Mesothelial cell of epicardium (in vitro differentiated cells): ENCODE measurements at regions not wholly inside any gene's neighbourhood (a gene's known extent, or its start where the extent isn't known, plus 50 kb on each side); places are given as distances from the start of the nearest gene placed in this dataset.

ENCODE experiments used
- DNase-seq, 2 experiments: peaks; one replicate each; pipeline ENCODE4 v3.0.0; 2021; ENCODE audit warnings: low spot score in 2 of 2; ENCODE audit not compliant: unreplicated experiment in 2 of 2
- H3K27ac Mint-ChIP-seq: 2 replicates; pipeline ENCODE4 v1.8.0; 2021; ENCODE audit warnings: mixed read lengths
- H3K27me3 Mint-ChIP-seq: 2 replicates; pipeline ENCODE4 v1.8.0; 2021; ENCODE audit warnings: low read depth, mixed read lengths
- H3K36me3 Mint-ChIP-seq: 2 replicates; pipeline ENCODE4 v1.8.0; 2021; ENCODE audit warnings: mixed read lengths
- H3K4me1 Mint-ChIP-seq: 2 replicates; pipeline ENCODE4 v1.8.0; 2021; ENCODE audit warnings: mixed read lengths
- H3K4me3 Mint-ChIP-seq: 2 replicates; pipeline ENCODE4 v1.8.0; 2021; ENCODE audit warnings: mild to moderate bottlenecking, moderate library complexity, mixed read lengths
- H3K9me3 Mint-ChIP-seq: 2 replicates; pipeline ENCODE4 v1.8.0; 2021; ENCODE audit warnings: mixed read lengths
- TF ChIP-seq, protein P1 (sequence below): fragments of 200-600 bp; sonication (generic); IDR thresholded peaks from one replicate; pipeline ENCODE4 v1.5.0; 2021; ENCODE audit warnings: antibody characterized with exemption; ENCODE audit not compliant: unreplicated experiment

- Mint-ChIP-seq H3K27ac (no peak overlapping the region), H3K4me1 (peaks cover 3% of the 10 kb centered on the region), H3K4me3 (no peak overlapping the region), H3K27me3 (no peaks in the 10 kb centered on the region), H3K36me3 (no peaks in the 10 kb centered on the region), H3K9me3 (no peaks in the 10 kb centered on the region)
- DNase-seq, result no peak
- TF ChIP-seq, protein P1, sequence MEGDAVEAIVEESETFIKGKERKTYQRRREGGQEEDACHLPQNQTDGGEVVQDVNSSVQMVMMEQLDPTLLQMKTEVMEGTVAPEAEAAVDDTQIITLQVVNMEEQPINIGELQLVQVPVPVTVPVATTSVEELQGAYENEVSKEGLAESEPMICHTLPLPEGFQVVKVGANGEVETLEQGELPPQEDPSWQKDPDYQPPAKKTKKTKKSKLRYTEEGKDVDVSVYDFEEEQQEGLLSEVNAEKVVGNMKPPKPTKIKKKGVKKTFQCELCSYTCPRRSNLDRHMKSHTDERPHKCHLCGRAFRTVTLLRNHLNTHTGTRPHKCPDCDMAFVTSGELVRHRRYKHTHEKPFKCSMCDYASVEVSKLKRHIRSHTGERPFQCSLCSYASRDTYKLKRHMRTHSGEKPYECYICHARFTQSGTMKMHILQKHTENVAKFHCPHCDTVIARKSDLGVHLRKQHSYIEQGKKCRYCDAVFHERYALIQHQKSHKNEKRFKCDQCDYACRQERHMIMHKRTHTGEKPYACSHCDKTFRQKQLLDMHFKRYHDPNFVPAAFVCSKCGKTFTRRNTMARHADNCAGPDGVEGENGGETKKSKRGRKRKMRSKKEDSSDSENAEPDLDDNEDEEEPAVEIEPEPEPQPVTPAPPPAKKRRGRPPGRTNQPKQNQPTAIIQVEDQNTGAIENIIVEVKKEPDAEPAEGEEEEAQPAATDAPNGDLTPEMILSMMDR, result no peak
Measured at GRCh38 chr5:89123581-89123980, 240.6 kb upstream of the MEF2C start.

GRCh38 chr5:89120719-89121118, 237.7 kb upstream of the MEF2C start:
- TF ChIP-seq, protein P1, result no peak
- Mint-ChIP-seq H3K27ac (no peak overlapping the region), H3K4me3 (no peak overlapping the region), H3K36me3 (no peaks in the 10 kb centered on the region), H3K9me3 (no peaks in the 10 kb centered on the region), H3K4me1 (peaks cover 7% of the 10 kb centered on the region), H3K27me3 (no peaks in the 10 kb centered on the region)
- no peak for DNase-seq

GRCh38 chr5:89117124-89117644, 234.2 kb upstream of the MEF2C start:
- Mint-ChIP-seq H3K27ac (no peak overlapping the region), H3K36me3 (no peaks in the 10 kb centered on the region), H3K4me1 (peaks cover 7% of the 10 kb centered on the region), H3K9me3 (no peaks in the 10 kb centered on the region), H3K27me3 (no peaks in the 10 kb centered on the region), H3K4me3 (no peak overlapping the region)
- TF ChIP-seq, protein P1, result no peak
- no peak for DNase-seq

DNA sequence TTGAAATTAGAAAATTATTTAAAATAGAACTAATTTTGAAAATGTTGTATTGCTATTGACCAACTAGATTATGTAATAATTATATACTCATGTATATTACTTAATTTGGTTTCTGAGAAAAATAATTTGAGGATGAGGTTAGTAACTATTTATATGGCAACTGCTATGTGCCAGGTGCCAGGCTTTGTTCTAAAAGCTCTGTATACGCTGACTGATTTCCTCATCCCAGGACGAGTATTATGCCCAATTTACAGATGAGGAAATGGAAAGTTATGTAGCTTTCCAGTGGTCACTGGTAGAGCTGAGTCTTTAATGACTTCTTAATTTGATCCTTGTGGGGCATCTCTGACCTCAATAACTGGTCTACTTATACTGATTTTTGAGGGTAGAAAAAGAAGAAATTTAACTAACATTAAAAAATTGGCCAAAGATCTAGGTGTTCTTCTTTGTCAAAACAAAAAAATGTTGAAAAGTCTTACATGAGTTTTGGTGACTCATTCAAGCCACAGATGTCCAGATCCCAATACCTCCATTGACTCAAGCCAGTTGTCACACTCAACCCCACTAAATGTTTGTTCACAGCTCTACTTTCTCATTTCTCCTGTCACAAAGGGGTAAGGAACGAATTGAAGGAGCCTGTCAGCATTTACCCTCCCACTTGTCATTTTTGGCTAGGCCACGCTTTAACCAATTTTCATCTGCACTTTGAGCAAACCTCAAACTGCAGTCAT, 228.1 kb upstream of the MEF2C start:
- H3K4me3 Mint-ChIP-seq, result no peak overlapping the region
- no peak for DNase-seq
- no peak overlapping the region for H3K27ac Mint-ChIP-seq
- no peaks in the 10 kb centered on the region for H3K27me3 Mint-ChIP-seq
- TF ChIP-seq, protein P1, result no peak
- no peaks in the 10 kb centered on the region for H3K36me3 Mint-ChIP-seq
- peaks cover 15% of the 10 kb centered on the region for H3K9me3 Mint-ChIP-seq
- no peaks in the 10 kb centered on the region for H3K4me1 Mint-ChIP-seq

DNA sequence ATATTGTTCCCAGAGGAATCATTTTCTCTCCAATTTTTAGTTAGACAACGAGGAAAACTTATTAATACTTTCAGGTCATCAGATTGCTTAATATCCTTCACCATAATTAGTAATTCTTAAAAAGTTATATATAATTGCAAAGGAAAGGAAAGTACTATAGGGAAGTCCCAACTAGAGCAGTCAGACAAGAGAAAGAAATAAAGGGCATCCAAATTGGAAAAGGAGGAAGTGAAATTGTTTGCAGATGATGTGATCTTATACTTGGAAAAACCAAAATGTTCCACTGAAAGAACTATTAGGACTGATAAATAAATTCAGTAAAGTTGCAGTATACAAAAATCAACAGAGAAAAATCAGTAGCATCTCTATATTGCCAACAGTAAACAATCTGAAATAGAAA, 223.5 kb upstream of the MEF2C start:
- no peaks in the 10 kb centered on the region for H3K4me1 Mint-ChIP-seq
- no peaks in the 10 kb centered on the region for H3K36me3 Mint-ChIP-seq
- no peak overlapping the region for H3K4me3 Mint-ChIP-seq

More for the DNA sequence above, 223.5 kb upstream of the MEF2C start:
- no peak overlapping the region for H3K27ac Mint-ChIP-seq
- peaks cover 15% of the 10 kb centered on the region for H3K9me3 Mint-ChIP-seq
- TF ChIP-seq, protein P1, result no peak
- no peak for DNase-seq
- no peaks in the 10 kb centered on the region for H3K27me3 Mint-ChIP-seq
